Loucy (cell line): ENCODE measurements at regions not wholly inside any gene's neighbourhood (a gene's known extent, or its start where the extent isn't known, plus 50 kb on each side); places are given as distances from the start of the nearest gene placed in this dataset.

ENCODE experiments used
- EZH2phosphoT487 ChIP-seq: fragments of 200-600 bp; IDR thresholded peaks from 2 replicates; pipeline ENCODE4 v1.6.1; 2018; ENCODE audit warnings: antibody characterized with exemption, mild to moderate bottlenecking, moderate library complexity, borderline replicate concordance
- TF ChIP-seq, protein P1 (sequence below): fragments of 200-600 bp; sonication (generic); conservative IDR thresholded peaks from 2 replicates; pipeline ENCODE4 v1.5.1; 2014; ENCODE audit warnings: mild to moderate bottlenecking, antibody characterized with exemption, low read length

DNA sequence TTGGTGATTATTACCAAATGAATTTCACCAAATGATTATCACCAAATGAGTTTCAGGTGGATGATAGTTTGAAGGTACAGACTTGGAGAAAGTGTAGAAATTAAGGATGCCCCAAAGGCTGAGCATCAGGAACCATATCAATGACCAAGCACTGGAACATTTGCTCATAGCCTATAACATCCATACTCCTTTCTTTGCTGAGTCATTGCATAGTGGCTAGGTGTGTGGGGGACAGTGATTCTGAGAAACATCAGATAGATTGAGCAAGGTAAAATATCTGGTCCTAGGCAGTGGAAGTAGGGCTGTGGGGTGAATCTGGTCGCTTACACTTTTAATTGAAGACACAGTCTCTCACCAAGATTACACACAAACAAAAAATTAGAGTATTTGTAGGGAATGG is 1362.5 kb upstream of the PABPC4L start:
- TF ChIP-seq, protein P1, sequence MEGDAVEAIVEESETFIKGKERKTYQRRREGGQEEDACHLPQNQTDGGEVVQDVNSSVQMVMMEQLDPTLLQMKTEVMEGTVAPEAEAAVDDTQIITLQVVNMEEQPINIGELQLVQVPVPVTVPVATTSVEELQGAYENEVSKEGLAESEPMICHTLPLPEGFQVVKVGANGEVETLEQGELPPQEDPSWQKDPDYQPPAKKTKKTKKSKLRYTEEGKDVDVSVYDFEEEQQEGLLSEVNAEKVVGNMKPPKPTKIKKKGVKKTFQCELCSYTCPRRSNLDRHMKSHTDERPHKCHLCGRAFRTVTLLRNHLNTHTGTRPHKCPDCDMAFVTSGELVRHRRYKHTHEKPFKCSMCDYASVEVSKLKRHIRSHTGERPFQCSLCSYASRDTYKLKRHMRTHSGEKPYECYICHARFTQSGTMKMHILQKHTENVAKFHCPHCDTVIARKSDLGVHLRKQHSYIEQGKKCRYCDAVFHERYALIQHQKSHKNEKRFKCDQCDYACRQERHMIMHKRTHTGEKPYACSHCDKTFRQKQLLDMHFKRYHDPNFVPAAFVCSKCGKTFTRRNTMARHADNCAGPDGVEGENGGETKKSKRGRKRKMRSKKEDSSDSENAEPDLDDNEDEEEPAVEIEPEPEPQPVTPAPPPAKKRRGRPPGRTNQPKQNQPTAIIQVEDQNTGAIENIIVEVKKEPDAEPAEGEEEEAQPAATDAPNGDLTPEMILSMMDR = no peak
- TF ChIP-seq EZH2phosphoT487 = no peak
